ENCODE measurements at regions not wholly inside any gene's neighbourhood (a gene's known extent, or its start where the extent isn't known, plus 50 kb on each side); places are given as distances from the start of the nearest gene placed in this dataset.

- no peak overlapping the region for H2BK20ac ChIP-seq (ENCODE audit: low read depth, low read length, poor library complexity, severe bottlenecking)
- H3K27ac ChIP-seq (ENCODE audit: insufficient read length, low read depth, low read length), result no peak overlapping the region
- H2BK120ac ChIP-seq (ENCODE audit: low read depth, low read length, poor library complexity, severe bottlenecking), result no peak overlapping the region
- no peaks in the 10 kb centered on the region for H3K27me3 Mint-ChIP-seq (ENCODE audit: low read depth)
- H3K23ac ChIP-seq (ENCODE audit: insufficient read length, low read depth, low read length), result no peak overlapping the region
- H3K36me3 Mint-ChIP-seq (ENCODE audit: insufficient read depth in 1 of 3, low read depth in 3 of 3), result no peaks in the 10 kb centered on the region; a peak in 1 of 7 replicates
- H2BK5ac ChIP-seq (ENCODE audit: insufficient read length, low read length), result no peak overlapping the region
- DNase-seq, result no peak
- H3K27me3 ChIP-seq (ENCODE audit: insufficient read depth, low read length), result no peaks in the 10 kb centered on the region
- H2AFZ ChIP-seq (ENCODE audit: low read length), result no peak overlapping the region
- no peak overlapping the region for H3T11ph ChIP-seq (ENCODE audit: low read length)
- H3K23me2 ChIP-seq (ENCODE audit: insufficient read length, low read depth, low read length, poor library complexity, severe bottlenecking), result no peaks in the 10 kb centered on the region
- H2BK15ac ChIP-seq (ENCODE audit: low read depth, low read length), result no peak overlapping the region
- no peak overlapping the region for H2AK5ac ChIP-seq (ENCODE audit: insufficient read length, low read length)
- no peak overlapping the region for H3K56ac ChIP-seq (ENCODE audit: insufficient read length, low read depth, low read length)
- no peak overlapping the region for H3K27ac Mint-ChIP-seq
- no peak overlapping the region for H3K4ac ChIP-seq (ENCODE audit: low read depth, low read length)
- no peak overlapping the region for H3K4me2 ChIP-seq (ENCODE audit: insufficient read depth, insufficient read length, low read length)
- no peaks in the 10 kb centered on the region for H4K20me1 ChIP-seq (ENCODE audit: control insufficient read depth, insufficient read depth, insufficient read length)
- H4K8ac ChIP-seq (replicated peaks; ENCODE audit: insufficient read length, low read depth, low read length), result no peak overlapping the region
- no peaks in the 10 kb centered on the region for H3K79me1 ChIP-seq (ENCODE audit: insufficient read depth, low read depth, low read length, poor library complexity, severe bottlenecking)
- no peaks in the 10 kb centered on the region for H3K4me1 Mint-ChIP-seq
- H3K18ac ChIP-seq (ENCODE audit: insufficient read length, low read depth, low read length), result no peak overlapping the region
- H3K4me1 ChIP-seq (ENCODE audit: insufficient read depth, low read length), result no peaks in the 10 kb centered on the region
- no peak for TF ChIP-seq CTCF (conservative IDR thresholded peaks at IDR 0.05)
- no CpG with 5 or more reads among the region's 3 CpGs for WGBS (ENCODE audit: extremely low coverage, insufficient read length, low lambda C conversion rate)
- no peaks in the 10 kb centered on the region for H3K9me3 Mint-ChIP-seq
- H3K9ac ChIP-seq (ENCODE audit: extremely low read depth, insufficient read length, low read length), result no peak overlapping the region
- H3K9me3 ChIP-seq (ENCODE audit: control insufficient read depth, low read depth, low read length), result no peaks in the 10 kb centered on the region
- no peak overlapping the region for H4K5ac ChIP-seq (ENCODE audit: insufficient read length, low read depth, low read length)
- no peak overlapping the region for H3K4me3 Mint-ChIP-seq
- H3K79me2 ChIP-seq (ENCODE audit: insufficient read depth, low read length), result no peaks in the 10 kb centered on the region
- no peak overlapping the region for H4K91ac ChIP-seq (ENCODE audit: insufficient read length, low read depth, low read length)
- H3K14ac ChIP-seq (ENCODE audit: insufficient read depth, low read length), result no peak overlapping the region
- H2BK12ac ChIP-seq (ENCODE audit: insufficient read length, low read depth, low read length), result no peak overlapping the region
These were observed 623.1 kb downstream of the TECRL start for GRCh38 chr4:63786171-63786570.

All from H9 (cell line).